Panc1 (cell line): ENCODE measurements at regions not wholly inside any gene's neighbourhood (a gene's known extent, or its start where the extent isn't known, plus 50 kb on each side); places are given as distances from the start of the nearest gene placed in this dataset.

Experiments used
- CTCF ChIP-seq: fragments of 450-650 bp; IDR thresholded peaks from 2 replicates; pipeline ENCODE4 v1.5.1; 2017; ENCODE audit warnings: mild to moderate bottlenecking
- REST ChIP-seq, 2 experiments: IDR thresholded peaks; 2 replicates each; pipeline ENCODE4 v1.6.1; 2011 to 2012; ENCODE audit warnings: low read depth in 2 of 2, control low read depth in 1 of 2, low read length in 1 of 2, mild to moderate bottlenecking in 1 of 2, moderate library complexity in 1 of 2; ENCODE audit not compliant: insufficient read depth in 1 of 2

- TF ChIP-seq CTCF (no peak), REST (IDR thresholded peaks at IDR 0.05; ENCODE audit: insufficient read depth in 1 of 2, low read depth in 2 of 2, low read length in 1 of 2) (no peak)
Observed at GRCh38 chrX:64850371-64851082, 125.7 kb downstream of the ZC4H2 start.
